ENCODE measurements at regions not wholly inside any gene's neighbourhood (a gene's known extent, or its start where the extent isn't known, plus 50 kb on each side); places are given as distances from the start of the nearest gene placed in this dataset.

- no peak for DNase-seq
Observed at GRCh38 chr9:17978773-17979172, 399.9 kb downstream of the SH3GL2 start.

GRCh38 chr9:17986595-17986994 is 407.7 kb downstream of the SH3GL2 start:
- no peak for DNase-seq

- no peak for DNase-seq
Observed at GRCh38 chr9:17987189-17987588, 408.3 kb downstream of the SH3GL2 start.

- DNase-seq = no peak
Observed at GRCh38 chr9:17988489-17988888, 409.6 kb downstream of the SH3GL2 start.

- DNase-seq = no peak
Observed at GRCh38 chr9:17990602-17991001, 411.7 kb downstream of the SH3GL2 start.

GRCh38 chr9:17993024-17993423 is 414.2 kb downstream of the SH3GL2 start:
- no peak for DNase-seq

GRCh38 chr9:17994695-17995425 is 416.0 kb downstream of the SH3GL2 start:
- DNase-seq = no peak

GRCh38 chr9:17996728-17997127 is 417.9 kb downstream of the SH3GL2 start:
- no peak for DNase-seq

- no peak for DNase-seq
Observed at GRCh38 chr9:18002718-18003438, 424.0 kb downstream of the SH3GL2 start.

GRCh38 chr9:18006591-18006990 is 427.7 kb downstream of the SH3GL2 start:
- no peak for DNase-seq

- no peak for DNase-seq
Observed at GRCh38 chr9:18007621-18008020, 428.8 kb downstream of the SH3GL2 start.

GRCh38 chr9:18009902-18010301 is 431.0 kb downstream of the SH3GL2 start:
- no peak for DNase-seq

GRCh38 chr9:18010492-18010891 is 431.6 kb downstream of the SH3GL2 start:
- DNase-seq = no peak

- no peak for DNase-seq
Observed at GRCh38 chr9:18012170-18012569, 433.3 kb downstream of the SH3GL2 start.

GRCh38 chr9:18014556-18014955 is 435.7 kb downstream of the SH3GL2 start:
- DNase-seq = no peak

- no peak for DNase-seq
Observed at GRCh38 chr9:18015116-18015515, 436.2 kb downstream of the SH3GL2 start.

- DNase-seq = no peak
Observed at GRCh38 chr9:18017136-18017535, 438.3 kb downstream of the SH3GL2 start.

- DNase-seq = no peak
Observed at GRCh38 chr9:18018221-18018620, 439.4 kb downstream of the SH3GL2 start.

- no peak for DNase-seq
Observed at GRCh38 chr9:18018661-18019060, 439.8 kb downstream of the SH3GL2 start.

GRCh38 chr9:18020121-18020745 is 441.4 kb downstream of the SH3GL2 start:
- no peak for DNase-seq

- DNase-seq = no peak
Observed at GRCh38 chr9:18022642-18023041, 443.8 kb downstream of the SH3GL2 start.

- no peak for DNase-seq
Observed at GRCh38 chr9:18023332-18023731, 444.5 kb downstream of the SH3GL2 start.

GRCh38 chr9:18032636-18033035 is 441.3 kb upstream of the ADAMTSL1 start:
- no peak for DNase-seq

Measured in NCI-H2029 (cell line).